SJCRH30 (cell line): ENCODE measurements at regions not wholly inside any gene's neighbourhood (a gene's known extent, or its start where the extent isn't known, plus 50 kb on each side); places are given as distances from the start of the nearest gene placed in this dataset.
"Not testable (repeated sequence)": the region's sequence is repeated elsewhere in the genome, so short reads cannot be mapped to it uniquely, and the experiment has no call there.

ENCODE experiments used
- DNase-seq, 2 experiments: peaks; one replicate each; pipeline ENCODE4 v3.0.0-alpha.2; 2015 to 2020
- H3K27ac ChIP-seq: fragments of 250-450 bp; sonication (Bioruptor Pico); 2 replicates; pipeline ENCODE4 v1.5.1; 2020; ENCODE audit warnings: mild to moderate bottlenecking, moderate library complexity
- H3K27me3 ChIP-seq: fragments of 250-450 bp; sonication (Bioruptor Pico); 2 replicates; pipeline ENCODE4 v1.5.1; 2020; ENCODE audit warnings: mild to moderate bottlenecking, moderate library complexity
- H3K36me3 ChIP-seq: fragments of 250-450 bp; sonication (Bioruptor Pico); 2 replicates; pipeline ENCODE4 v1.5.1; 2020; ENCODE audit warnings: mild to moderate bottlenecking, moderate library complexity
- H3K4me1 ChIP-seq: fragments of 250-450 bp; sonication (Bioruptor Pico); 2 replicates; pipeline ENCODE4 v1.5.1; 2020; ENCODE audit warnings: mild to moderate bottlenecking, moderate library complexity
- H3K4me3 ChIP-seq: fragments of 250-450 bp; sonication (Bioruptor Pico); 2 replicates; pipeline ENCODE4 v1.5.1; 2020; ENCODE audit warnings: mild to moderate bottlenecking, moderate library complexity
- H3K9me3 ChIP-seq: fragments of 250-450 bp; sonication (Bioruptor Pico); replicated peaks from 2 replicates; pipeline ENCODE4 v1.5.1; 2020; ENCODE audit warnings: mild to moderate bottlenecking, moderate library complexity

- H3K4me3 ChIP-seq, result no peak overlapping the region
- H3K27me3 ChIP-seq, result no peaks in the 10 kb centered on the region
- no peaks in the 10 kb centered on the region for H3K36me3 ChIP-seq
- H3K9me3 ChIP-seq, result no peaks in the 10 kb centered on the region
- no peak for DNase-seq
- peaks cover 13% of the 10 kb centered on the region for H3K4me1 ChIP-seq
- no peak overlapping the region for H3K27ac ChIP-seq
Observed at GRCh38 chr6:144347933-144348332, 62.8 kb downstream of the UTRN start.

DNA sequence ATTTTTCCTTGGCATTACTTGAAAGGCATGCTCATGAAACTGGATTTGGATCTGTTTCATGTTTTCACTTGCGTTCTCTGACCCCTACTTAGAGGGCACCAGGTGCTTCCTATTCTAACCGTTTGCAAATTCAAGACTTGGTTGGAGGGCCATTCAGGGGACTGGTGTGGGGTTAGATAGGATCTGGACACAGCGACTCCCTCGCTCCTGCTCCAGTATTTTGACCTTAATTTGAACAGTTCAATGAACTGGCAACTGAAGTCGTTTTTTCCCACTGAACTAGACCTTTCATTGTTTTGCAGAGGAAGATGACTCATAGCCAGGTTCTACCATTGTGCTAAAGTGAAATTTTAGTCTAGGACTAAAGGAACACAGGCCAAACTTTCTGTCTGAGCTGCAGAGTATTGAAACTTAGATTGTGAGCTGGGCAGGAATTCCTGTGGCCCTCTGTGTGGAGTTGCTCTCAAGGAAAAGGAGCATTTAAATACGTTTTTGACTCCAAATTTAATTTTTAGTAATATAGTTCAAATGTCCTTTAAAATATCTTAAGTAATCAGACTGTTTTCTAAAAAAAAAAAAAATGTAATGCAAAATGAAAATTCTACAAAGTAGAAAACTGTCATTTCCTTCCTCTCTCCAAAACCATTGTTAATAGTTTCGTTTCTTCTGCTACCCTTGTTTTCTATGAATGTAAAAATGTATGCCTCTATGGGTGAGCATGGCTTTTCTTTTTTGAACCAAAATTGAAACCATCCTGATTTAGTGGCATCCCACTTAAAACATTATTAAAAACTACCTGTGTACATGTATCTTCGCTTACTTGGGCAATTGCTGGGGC, 64.8 kb downstream of the UTRN start:
- peak in 1 of 2 experiments; percentile 21 for DNase-seq
- Histone ChIP-seq H3K36me3 (no peaks in the 10 kb centered on the region), H3K4me3 (no peak overlapping the region), H3K27me3 (no peaks in the 10 kb centered on the region), H3K27ac (no peak overlapping the region), H3K4me1 (peaks cover 13% of the 10 kb centered on the region), H3K9me3 (no peaks in the 10 kb centered on the region)

DNA sequence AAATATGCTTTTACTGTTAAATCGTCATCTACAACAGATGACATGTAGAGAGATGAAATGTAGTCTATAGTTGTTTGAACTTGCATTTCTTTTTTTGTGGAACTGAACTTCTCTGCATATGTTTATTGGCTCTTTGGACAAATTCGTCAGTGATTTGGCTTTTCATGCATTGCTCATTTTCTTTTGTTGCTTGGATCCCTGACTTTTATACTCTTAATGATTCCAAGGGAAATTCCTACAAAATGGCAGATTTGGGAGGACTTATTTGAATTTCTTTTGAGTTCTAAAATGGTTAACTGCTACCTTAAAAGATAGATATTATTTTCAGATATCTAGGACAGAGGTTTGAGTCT, 65.4 kb downstream of the UTRN start:
- Histone ChIP-seq H3K36me3 (no peaks in the 10 kb centered on the region), H3K27me3 (no peaks in the 10 kb centered on the region), H3K4me1 (peaks cover 13% of the 10 kb centered on the region), H3K27ac (no peak overlapping the region), H3K4me3 (no peak overlapping the region), H3K9me3 (no peaks in the 10 kb centered on the region)
- no peak for DNase-seq

DNA sequence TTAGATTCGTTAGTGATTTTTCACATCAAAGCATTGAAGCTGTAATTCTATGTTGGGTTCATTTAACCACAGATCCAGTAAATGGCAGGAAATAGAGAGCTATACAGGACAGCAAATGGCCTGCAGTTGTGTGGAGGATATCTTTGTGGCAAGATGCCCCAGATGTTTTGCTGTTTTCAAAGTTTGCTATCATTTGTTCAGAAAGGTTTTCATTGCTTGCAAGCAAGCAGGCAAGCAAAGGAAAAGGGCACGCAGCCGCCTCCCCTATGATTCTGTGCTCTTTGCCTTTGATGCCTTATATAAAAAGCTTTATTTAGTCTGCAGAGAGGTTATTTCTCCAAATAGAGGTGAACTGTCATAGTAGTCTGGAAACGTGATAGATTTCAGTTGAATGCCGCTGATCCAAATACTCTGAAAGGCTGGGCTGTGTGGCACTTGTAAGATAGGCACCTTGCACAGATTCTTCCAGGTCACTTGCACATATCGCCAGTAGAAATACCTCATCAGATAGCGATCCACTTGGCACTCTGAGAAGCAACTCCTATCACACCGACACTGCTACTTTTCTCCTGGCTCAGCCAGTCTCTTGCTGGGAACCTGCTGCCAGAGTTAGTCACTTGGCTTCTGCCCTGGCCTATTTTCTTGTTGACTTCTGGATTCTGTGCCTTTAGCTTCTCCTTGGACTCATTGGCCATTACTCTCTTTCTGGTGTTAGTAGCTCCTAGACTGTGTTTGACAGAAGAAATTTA, 66.4 kb downstream of the UTRN start:
- Histone ChIP-seq H3K27ac (no peak overlapping the region), H3K4me1 (peaks cover 13% of the 10 kb centered on the region), H3K36me3 (no peaks in the 10 kb centered on the region), H3K4me3 (no peak overlapping the region), H3K9me3 (no peaks in the 10 kb centered on the region), H3K27me3 (no peaks in the 10 kb centered on the region)
- no peak for DNase-seq

GRCh38 chr6:144352331-144352730, 67.2 kb downstream of the UTRN start:
- Histone ChIP-seq H3K4me1 (peaks cover 6% of the 10 kb centered on the region), H3K36me3 (no peaks in the 10 kb centered on the region), H3K27ac (no peak overlapping the region), H3K4me3 (no peak overlapping the region), H3K9me3 (no peaks in the 10 kb centered on the region), H3K27me3 (no peaks in the 10 kb centered on the region)
- no peak for DNase-seq

- no peak for DNase-seq
- Histone ChIP-seq H3K4me1 (peaks cover 5% of the 10 kb centered on the region; the same call in 1 of the 2 replicates), H3K9me3 (no peaks in the 10 kb centered on the region), H3K27me3 (no peaks in the 10 kb centered on the region), H3K27ac (no peak overlapping the region), H3K4me3 (no peak overlapping the region), H3K36me3 (no peaks in the 10 kb centered on the region)
Observed at GRCh38 chr6:144353871-144354314, 68.8 kb downstream of the UTRN start.

DNA sequence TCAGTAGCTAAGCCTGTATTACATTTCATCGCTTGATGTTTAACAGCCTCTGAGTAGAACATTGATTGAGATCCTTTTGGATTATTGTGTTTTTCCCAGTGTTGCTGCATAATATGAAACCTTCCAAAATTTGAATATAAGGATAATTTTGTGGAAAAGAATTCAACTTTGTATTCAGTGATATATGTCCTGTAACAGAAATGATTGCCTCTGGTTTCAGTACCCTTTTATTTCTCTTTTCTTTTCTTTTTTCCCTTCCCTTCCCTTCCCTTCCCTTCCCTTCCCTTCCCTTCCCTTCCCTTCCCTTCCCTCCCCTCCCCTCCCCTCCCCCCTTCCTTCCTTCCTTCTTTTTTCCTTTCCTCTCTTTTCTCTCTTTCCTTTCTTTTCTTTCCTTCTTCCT, 74.6 kb downstream of the UTRN start:
- no peak for DNase-seq
- no peak overlapping the region for H3K27ac ChIP-seq
- no peaks in the 10 kb centered on the region for H3K27me3 ChIP-seq
- H3K9me3 ChIP-seq, result no peaks in the 10 kb centered on the region
- no peaks in the 10 kb centered on the region for H3K4me1 ChIP-seq
- no peaks in the 10 kb centered on the region for H3K36me3 ChIP-seq
- no peak overlapping the region for H3K4me3 ChIP-seq

GRCh38 chr6:144360401-144360800, 75.3 kb downstream of the UTRN start:
- Histone ChIP-seq H3K9me3 (no peaks in the 10 kb centered on the region), H3K4me3 (no peak overlapping the region), H3K27me3 (no peaks in the 10 kb centered on the region), H3K4me1 (no peaks in the 10 kb centered on the region), H3K36me3 (no peaks in the 10 kb centered on the region), H3K27ac (no peak overlapping the region)
- peak; percentile 28 to 40 for DNase-seq

DNA sequence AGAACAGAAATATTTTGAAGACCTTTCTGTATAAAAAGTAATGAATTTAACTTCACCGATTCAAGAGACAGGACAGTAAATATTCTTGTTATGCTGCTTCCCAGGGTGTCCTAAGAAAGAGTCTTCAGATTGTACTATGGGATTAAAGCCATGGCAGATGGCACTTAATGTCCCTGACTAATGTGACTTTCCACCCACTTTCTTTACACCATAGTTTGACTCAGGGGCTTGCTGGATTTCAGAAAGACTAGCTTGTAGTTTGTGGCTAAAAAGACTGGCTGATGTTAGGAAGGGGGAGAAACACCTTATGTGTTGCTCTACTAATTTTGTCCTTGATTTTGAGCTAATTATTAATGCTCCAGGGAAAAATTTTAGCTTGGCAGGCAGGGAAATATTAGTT, 75.9 kb downstream of the UTRN start:
- H3K27ac ChIP-seq, result no peak overlapping the region
- H3K27me3 ChIP-seq, result no peaks in the 10 kb centered on the region
- H3K4me1 ChIP-seq, result no peaks in the 10 kb centered on the region
- H3K4me3 ChIP-seq, result no peak overlapping the region
- DNase-seq, result peak in 1 of 2 experiments; percentile 11
- H3K9me3 ChIP-seq, result no peaks in the 10 kb centered on the region
- H3K36me3 ChIP-seq, result no peaks in the 10 kb centered on the region

DNA sequence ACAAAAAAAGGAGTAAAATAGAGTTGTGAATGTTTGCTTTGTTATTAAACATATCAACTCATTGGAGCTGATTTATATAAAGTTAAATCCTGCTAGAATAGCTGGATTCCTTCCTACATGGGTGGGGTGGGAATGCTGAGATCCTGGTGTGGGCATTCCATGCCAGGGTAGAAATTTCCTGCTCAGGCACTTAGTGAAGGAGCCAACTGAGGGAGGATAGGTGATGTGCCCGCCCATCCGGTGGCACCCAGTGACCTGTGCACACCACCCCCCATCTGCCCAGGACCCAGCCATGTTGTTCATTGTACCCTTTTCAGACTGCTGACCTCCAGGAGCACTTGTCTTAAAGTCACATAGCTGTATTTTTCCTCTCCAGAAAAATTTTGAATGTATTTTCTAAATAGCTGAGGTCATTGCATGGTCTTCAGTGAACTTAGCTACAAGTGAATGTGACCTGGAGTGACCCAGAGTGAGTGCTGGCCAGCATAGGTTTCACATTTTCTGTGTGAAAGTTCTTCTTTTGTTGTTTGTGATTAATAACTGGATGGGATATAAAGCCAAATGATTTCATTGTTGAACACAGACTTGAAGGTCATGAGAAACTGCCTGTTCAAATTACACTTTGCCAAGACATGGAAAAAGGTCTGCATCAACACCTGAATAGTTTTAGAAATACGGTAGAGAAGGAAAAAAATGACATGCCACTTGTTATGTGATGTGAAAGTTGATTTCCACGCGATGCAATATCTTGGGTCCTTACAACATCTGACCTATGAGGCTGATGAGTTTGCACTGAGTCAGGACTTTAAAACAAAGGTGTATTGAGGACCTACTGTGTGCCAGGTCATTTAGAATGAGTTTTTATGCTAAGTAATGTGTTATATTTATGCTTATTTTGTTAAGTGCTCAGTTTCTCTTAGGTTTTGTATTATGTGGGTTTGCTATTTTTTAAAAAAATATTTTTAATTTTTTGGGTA, 77.2 kb downstream of the UTRN start:
- H3K27me3 ChIP-seq, result no peaks in the 10 kb centered on the region
- no peaks in the 10 kb centered on the region for H3K9me3 ChIP-seq

DNA sequence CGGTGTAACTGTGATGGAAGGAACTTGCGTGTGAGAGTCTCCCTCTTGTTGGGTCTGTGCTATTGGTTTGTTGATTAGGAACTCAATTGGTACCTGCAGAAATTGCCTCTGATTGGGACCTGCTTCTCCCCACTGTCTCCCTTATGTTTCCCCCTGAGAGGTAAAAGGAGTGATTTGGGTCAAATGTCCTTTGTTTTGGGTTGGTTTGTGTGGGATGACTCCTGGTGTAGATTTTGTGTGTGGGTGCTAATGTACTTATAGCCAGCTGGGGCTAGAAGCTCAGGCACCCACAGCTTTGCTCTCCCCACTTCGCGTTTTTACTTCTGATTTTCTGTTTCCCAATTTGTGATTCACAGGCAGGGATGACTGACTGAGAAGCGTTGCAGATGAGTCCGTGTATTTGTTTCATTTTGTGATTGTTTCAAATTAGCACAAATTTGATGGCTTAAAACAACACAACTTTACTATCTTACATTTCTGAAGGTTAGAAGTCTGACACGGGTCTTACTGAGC, 79.1 kb downstream of the UTRN start:
- H3K9me3 ChIP-seq, result no peaks in the 10 kb centered on the region
- no peaks in the 10 kb centered on the region for H3K27me3 ChIP-seq
- 0 out of 2 replicates have a peak, but pooled peaks cover 2% of the 10 kb centered on the region for H3K36me3 ChIP-seq
- no peak overlapping the region for H3K27ac ChIP-seq
- H3K4me3 ChIP-seq, result no peak overlapping the region
- no peak for DNase-seq
- H3K4me1 ChIP-seq, result no peaks in the 10 kb centered on the region

More for the DNA sequence above, 77.2 kb downstream of the UTRN start:
- H3K27ac ChIP-seq, result no peak overlapping the region
- H3K4me3 ChIP-seq, result no peak overlapping the region
- H3K4me1 ChIP-seq, result no peaks in the 10 kb centered on the region
- no peak for DNase-seq
- H3K36me3 ChIP-seq, result 0 out of 2 replicates have a peak, but pooled peaks cover 2% of the 10 kb centered on the region

GRCh38 chr6:144364782-144365181, 79.6 kb downstream of the UTRN start:
- H3K4me3 ChIP-seq, result no peak overlapping the region
- H3K27me3 ChIP-seq, result no peaks in the 10 kb centered on the region
- H3K9me3 ChIP-seq, result no peaks in the 10 kb centered on the region
- H3K27ac ChIP-seq, result no peak overlapping the region
- DNase-seq, result no peak
- no peaks in the 10 kb centered on the region for H3K4me1 ChIP-seq
- H3K36me3 ChIP-seq, result 0 out of 2 replicates have a peak, but pooled peaks cover 2% of the 10 kb centered on the region

DNA sequence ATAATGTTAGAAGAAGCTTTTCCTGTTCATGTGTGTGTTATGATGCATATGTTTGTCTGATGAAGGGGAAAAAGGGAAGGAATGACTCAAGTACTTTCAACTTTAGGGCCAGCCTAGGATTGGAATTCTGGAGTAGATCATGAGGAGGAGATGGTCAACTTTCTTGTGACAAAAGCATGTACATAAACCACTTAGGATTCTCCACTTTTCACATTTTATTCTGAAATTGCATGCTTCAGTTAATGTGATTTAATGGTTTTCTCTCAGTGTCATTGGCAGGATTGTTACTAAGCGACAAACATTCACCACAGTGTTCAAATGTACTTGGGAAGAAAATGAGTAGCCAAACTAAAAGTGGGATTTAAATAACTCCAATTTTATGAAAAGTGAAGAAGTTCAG, 80.1 kb downstream of the UTRN start:
- no peak for DNase-seq
- no peaks in the 10 kb centered on the region for H3K9me3 ChIP-seq
- H3K27me3 ChIP-seq, result no peaks in the 10 kb centered on the region
- 0 out of 2 replicates have a peak, but pooled peaks cover 2% of the 10 kb centered on the region for H3K36me3 ChIP-seq
- no peaks in the 10 kb centered on the region for H3K4me1 ChIP-seq
- H3K4me3 ChIP-seq, result no peak overlapping the region
- H3K27ac ChIP-seq, result no peak overlapping the region

- H3K4me3 ChIP-seq, DNase-seq, H3K36me3 ChIP-seq, H3K4me1 ChIP-seq, H3K27me3 ChIP-seq, H3K9me3 ChIP-seq, H3K27ac ChIP-seq: not testable (repeated sequence)
Observed at GRCh38 chr6:144369696-144370095, 84.6 kb downstream of the UTRN start.
